ENCODE measurements at regions not wholly inside any gene's neighbourhood (a gene's known extent, or its start where the extent isn't known, plus 50 kb on each side); places are given as distances from the start of the nearest gene placed in this dataset.

GRCh38 chr15:39304931-39305728, 275.7 kb upstream of the THBS1 start:
- Histone ChIP-seq H3K9me3 (no peaks in the 10 kb centered on the region), H3K27me3 (no peaks in the 10 kb centered on the region), H3K4me3 (no peak overlapping the region), H3K36me3 (no peaks in the 10 kb centered on the region), H3K4me1 (no peaks in the 10 kb centered on the region), H3K27ac (no peak overlapping the region)
- TF ChIP-seq POLR2A (IDR thresholded peaks at IDR 0.05) (no peak), CTCF (IDR thresholded peaks at IDR 0.05) (no peak)
- DNase-seq, result no peak

GRCh38 chr15:39310633-39311032, 270.2 kb upstream of the THBS1 start:
- TF ChIP-seq CTCF (IDR thresholded peaks at IDR 0.05) (no peak), POLR2A (IDR thresholded peaks at IDR 0.05) (no peak)
- DNase-seq, result no peak

GRCh38 chr15:39312984-39313383, 267.9 kb upstream of the THBS1 start:
- peak overlapping the region in 3 of 4 donors; percentile 42 to 73 (median 65) for H3K27ac ChIP-seq
- H3K4me3 ChIP-seq, result no peak overlapping the region
- TF ChIP-seq POLR2A (IDR thresholded peaks at IDR 0.05), result no peak
- TF ChIP-seq CTCF (IDR thresholded peaks at IDR 0.05), result peak in 4 of 6 experiments; percentile 34 to 59 (median 55)
- no peaks in the 10 kb centered on the region for H3K9me3 ChIP-seq
- peak in 2 of 3 donors; percentile 60 to 74 for DNase-seq
- peaks cover 0 to 4% (median 0%) of the 10 kb centered on the region in 4 donors for H3K4me1 ChIP-seq
- H3K27me3 ChIP-seq, result no peaks in the 10 kb centered on the region
- H3K36me3 ChIP-seq, result no peaks in the 10 kb centered on the region

More at GRCh38 chr15:39310633-39311032, 270.2 kb upstream of the THBS1 start:
- H3K27ac ChIP-seq, result no peak overlapping the region
- peaks cover 0 to 4% (median 0%) of the 10 kb centered on the region in 4 donors for H3K4me1 ChIP-seq
- H3K9me3 ChIP-seq, result no peaks in the 10 kb centered on the region
- no peaks in the 10 kb centered on the region for H3K36me3 ChIP-seq
- no peak overlapping the region for H3K4me3 ChIP-seq
- H3K27me3 ChIP-seq, result no peaks in the 10 kb centered on the region

DNA sequence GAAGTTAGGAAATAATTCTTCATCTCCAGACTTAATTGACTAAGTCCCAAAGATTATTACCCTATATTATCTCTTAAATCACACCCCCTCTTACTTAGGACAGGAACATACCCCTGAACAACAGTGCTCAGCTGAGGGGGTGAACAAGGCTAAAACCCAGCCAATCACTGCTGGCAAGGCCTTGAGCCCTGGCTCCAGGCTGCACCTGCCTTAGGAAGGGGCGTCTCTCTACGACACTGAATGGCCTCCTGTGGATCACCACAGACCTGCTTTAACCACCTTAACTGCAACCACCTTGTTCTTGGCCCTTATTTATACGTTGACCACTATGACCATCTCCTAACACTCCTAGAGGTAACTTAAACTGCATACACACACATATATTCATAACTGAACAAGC, 267.4 kb upstream of the THBS1 start:
- H3K27ac ChIP-seq, result peak overlapping the region in 3 of 4 donors; percentile 42 to 73 (median 65)

DNA sequence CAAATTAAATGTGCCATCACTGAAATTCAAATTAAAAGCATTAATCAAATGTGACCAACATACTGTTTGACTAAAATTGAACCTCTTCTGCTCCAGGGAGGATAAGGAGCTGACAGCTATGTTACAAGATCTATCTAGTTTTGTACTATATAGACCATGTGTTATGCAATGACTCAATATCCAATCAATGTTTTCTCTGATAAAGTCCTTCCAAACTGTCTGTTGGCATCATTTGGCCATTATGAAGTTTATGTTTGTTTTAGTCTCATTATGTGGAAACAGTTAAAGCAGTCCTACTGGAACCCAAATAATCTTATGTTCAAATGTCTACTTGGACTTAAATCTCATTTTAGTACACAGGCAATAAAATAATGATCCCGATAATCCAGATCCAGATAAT, 267.0 kb upstream of the THBS1 start:
- peak overlapping the region in 3 of 4 donors; percentile 42 to 73 (median 65) for H3K27ac ChIP-seq
- no peak overlapping the region for H3K4me3 ChIP-seq
- DNase-seq, result no peak
- no peaks in the 10 kb centered on the region for H3K36me3 ChIP-seq
- peaks cover 0 to 4% (median 0%) of the 10 kb centered on the region in 4 donors for H3K4me1 ChIP-seq
- no peaks in the 10 kb centered on the region for H3K9me3 ChIP-seq
- H3K27me3 ChIP-seq, result no peaks in the 10 kb centered on the region
- TF ChIP-seq CTCF (IDR thresholded peaks at IDR 0.05), result no peak
- no peak for TF ChIP-seq POLR2A (IDR thresholded peaks at IDR 0.05)

More for the DNA sequence above, 267.4 kb upstream of the THBS1 start:
- Histone ChIP-seq H3K4me1 (peaks cover 0 to 4% (median 0%) of the 10 kb centered on the region in 4 donors), H3K27me3 (no peaks in the 10 kb centered on the region), H3K9me3 (no peaks in the 10 kb centered on the region), H3K36me3 (no peaks in the 10 kb centered on the region), H3K4me3 (no peak overlapping the region)
- TF ChIP-seq CTCF (IDR thresholded peaks at IDR 0.05) (no peak), POLR2A (IDR thresholded peaks at IDR 0.05) (no peak)
- DNase-seq, result no peak
